ENCODE measurements at regions not wholly inside any gene's neighbourhood (a gene's known extent, or its start where the extent isn't known, plus 50 kb on each side); places are given as distances from the start of the nearest gene placed in this dataset.
A peak's percentile ranks its signal among the peaks of the same experiment; 100 is the strongest.

DNA sequence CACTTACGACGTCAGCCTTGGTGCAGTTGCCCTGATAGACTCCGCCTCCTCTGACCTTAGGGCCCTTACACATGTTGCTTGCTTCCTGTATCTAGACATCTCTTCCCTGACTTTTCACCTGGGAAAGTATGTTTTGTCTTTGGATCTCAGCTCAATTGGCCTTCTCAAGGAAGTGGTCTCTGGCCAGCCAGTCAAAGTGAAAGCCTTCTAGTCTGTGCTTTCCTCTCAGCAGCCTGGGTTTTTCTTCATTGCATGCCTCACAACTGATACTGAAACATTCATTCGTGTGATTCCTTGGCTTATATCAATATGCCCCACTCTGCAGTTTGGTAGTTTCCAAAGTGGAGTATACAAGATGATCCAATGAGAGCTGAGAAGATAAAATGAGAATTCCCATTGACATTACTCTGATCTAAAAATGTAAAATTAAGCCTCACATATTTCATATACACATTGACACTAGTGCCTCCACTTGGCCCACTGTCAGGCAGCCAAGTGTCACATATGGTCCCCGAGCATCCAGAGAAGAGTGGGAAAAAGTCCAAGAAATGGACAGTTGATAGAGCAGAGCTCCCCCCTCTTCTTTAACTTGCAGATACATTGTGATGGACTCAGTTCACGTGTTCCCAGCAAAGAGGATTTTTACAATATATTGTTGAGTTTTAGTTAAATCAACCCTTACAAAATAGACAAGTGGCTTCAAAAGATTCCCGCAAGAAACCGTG, 371.2 kb upstream of the ASIC2 start:
- peaks cover 0 to 1% (median 0%) of the 10 kb centered on the region in 4 donors for H3K9me3 ChIP-seq (ENCODE audit: control insufficient read depth in 4 of 4, insufficient read depth in 3 of 4, low read length in 3 of 4)
- peaks cover 0 to 19% (median 0%) of the 10 kb centered on the region in 3 donors for H3K27me3 ChIP-seq (ENCODE audit: control insufficient read depth in 3 of 3, insufficient read depth in 3 of 3, low read length in 2 of 3)
- no peak overlapping the region for H3K4me3 ChIP-seq
- TF ChIP-seq, protein P1, sequence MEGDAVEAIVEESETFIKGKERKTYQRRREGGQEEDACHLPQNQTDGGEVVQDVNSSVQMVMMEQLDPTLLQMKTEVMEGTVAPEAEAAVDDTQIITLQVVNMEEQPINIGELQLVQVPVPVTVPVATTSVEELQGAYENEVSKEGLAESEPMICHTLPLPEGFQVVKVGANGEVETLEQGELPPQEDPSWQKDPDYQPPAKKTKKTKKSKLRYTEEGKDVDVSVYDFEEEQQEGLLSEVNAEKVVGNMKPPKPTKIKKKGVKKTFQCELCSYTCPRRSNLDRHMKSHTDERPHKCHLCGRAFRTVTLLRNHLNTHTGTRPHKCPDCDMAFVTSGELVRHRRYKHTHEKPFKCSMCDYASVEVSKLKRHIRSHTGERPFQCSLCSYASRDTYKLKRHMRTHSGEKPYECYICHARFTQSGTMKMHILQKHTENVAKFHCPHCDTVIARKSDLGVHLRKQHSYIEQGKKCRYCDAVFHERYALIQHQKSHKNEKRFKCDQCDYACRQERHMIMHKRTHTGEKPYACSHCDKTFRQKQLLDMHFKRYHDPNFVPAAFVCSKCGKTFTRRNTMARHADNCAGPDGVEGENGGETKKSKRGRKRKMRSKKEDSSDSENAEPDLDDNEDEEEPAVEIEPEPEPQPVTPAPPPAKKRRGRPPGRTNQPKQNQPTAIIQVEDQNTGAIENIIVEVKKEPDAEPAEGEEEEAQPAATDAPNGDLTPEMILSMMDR (IDR thresholded peaks at IDR 0.05; ENCODE audit: control extremely low read depth, extremely low read depth): no peak
- ATAC-seq (ENCODE audit: insufficient read depth, low FRiP score) (no peak), DNase-seq (no peak)
- H3K4me1 ChIP-seq (ENCODE audit: control insufficient read depth in 5 of 5, insufficient read depth in 5 of 5, low read length in 5 of 5): peaks cover 0 to 3% (median 0%) of the 10 kb centered on the region in 5 donors
- H3K36me3 ChIP-seq (ENCODE audit: control insufficient read depth in 4 of 4, insufficient read depth in 4 of 4, low read length in 4 of 4): no peaks in the 10 kb centered on the region
- no peak overlapping the region for H3K9ac ChIP-seq (ENCODE audit: insufficient read depth in 1 of 2, low read length in 2 of 2)
- WGBS, 2 donors: 77% methylated on average over 8 of the region's 8 CpGs
- no peak overlapping the region for H3K27ac ChIP-seq (ENCODE audit: low read depth in 1 of 2, low read length in 1 of 2)

DNA sequence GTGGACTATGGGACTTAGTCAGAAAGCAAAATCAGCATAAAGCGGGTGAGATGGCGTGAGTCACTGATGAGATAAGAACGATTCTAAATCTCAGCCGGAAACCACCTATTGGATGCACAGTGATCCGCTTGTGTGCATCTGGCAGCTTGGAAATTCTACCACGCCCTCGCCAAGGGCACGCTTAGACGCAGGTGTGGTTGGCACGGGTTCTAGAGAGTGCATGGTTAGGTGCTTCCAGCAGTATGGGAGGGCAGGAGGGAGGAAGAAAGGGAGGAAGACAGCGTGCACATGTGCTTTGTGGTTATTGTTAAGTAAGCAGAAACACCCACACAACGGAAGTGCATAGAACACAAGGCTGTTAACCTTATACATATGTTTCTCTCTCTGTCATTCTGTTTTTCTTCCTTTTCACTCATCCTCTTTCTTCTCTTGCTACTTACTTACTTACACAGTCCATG, 374.0 kb upstream of the ASIC2 start:
- 60 to 71% methylated on average over 12 of the region's 12 CpGs for WGBS, 2 donors
- no peaks in the 10 kb centered on the region for H3K36me3 ChIP-seq (ENCODE audit: control insufficient read depth in 4 of 4, insufficient read depth in 4 of 4, low read length in 4 of 4)
- TF ChIP-seq, protein P1 (IDR thresholded peaks at IDR 0.05; ENCODE audit: control extremely low read depth, extremely low read depth): no peak

DNA sequence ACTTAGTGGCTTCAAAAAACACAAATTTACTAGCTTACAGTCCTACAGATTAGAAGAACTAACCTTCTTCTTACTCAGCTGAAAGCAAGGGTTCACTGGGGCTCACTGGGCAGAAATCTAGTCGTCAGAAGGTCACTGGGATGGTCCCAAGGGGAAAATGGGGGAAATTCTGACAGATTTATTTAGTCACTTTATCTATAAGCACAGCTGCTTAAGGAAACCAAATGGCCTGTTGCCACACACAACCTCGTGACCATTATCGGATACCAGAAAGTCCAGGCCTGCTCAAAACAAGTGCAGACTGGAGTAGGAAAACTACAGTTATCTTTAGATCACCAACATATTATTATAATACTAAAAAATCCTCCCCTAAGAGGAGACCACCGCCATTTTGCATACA, 374.6 kb upstream of the ASIC2 start:
- H3K9ac ChIP-seq (ENCODE audit: insufficient read depth in 1 of 2, low read length in 2 of 2): no peak overlapping the region
- DNase-seq: peak in 2 of 3 donors; percentile 16 to 36
- H3K27me3 ChIP-seq (ENCODE audit: control insufficient read depth in 3 of 3, insufficient read depth in 3 of 3, low read length in 2 of 3): peaks cover 0 to 23% (median 3%) of the 10 kb centered on the region in 3 donors
- H3K27ac ChIP-seq (ENCODE audit: low read depth in 1 of 2, low read length in 1 of 2): no peak overlapping the region
- TF ChIP-seq, protein P1 (IDR thresholded peaks at IDR 0.05; ENCODE audit: control extremely low read depth, extremely low read depth): no peak
- H3K4me1 ChIP-seq (ENCODE audit: control insufficient read depth in 5 of 5, insufficient read depth in 5 of 5, low read length in 5 of 5): peaks cover 0 to 3% (median 0%) of the 10 kb centered on the region in 5 donors
- H3K4me3 ChIP-seq: no peak overlapping the region
- ATAC-seq (ENCODE audit: insufficient read depth, low FRiP score): no peak
- 52 to 57% methylated on average over 4 of the region's 4 CpGs for WGBS, 2 donors
- H3K9me3 ChIP-seq (ENCODE audit: control insufficient read depth in 4 of 4, insufficient read depth in 3 of 4, low read length in 3 of 4): peaks cover 0 to 1% (median 0%) of the 10 kb centered on the region in 4 donors
- H3K36me3 ChIP-seq (ENCODE audit: control insufficient read depth in 4 of 4, insufficient read depth in 4 of 4, low read length in 4 of 4): no peaks in the 10 kb centered on the region

More for the DNA sequence above, 374.0 kb upstream of the ASIC2 start:
- DNase-seq (no peak), ATAC-seq (ENCODE audit: insufficient read depth, low FRiP score) (no peak)
- no peak overlapping the region for H3K9ac ChIP-seq (ENCODE audit: insufficient read depth in 1 of 2, low read length in 2 of 2)
- H3K27ac ChIP-seq (ENCODE audit: low read depth in 1 of 2, low read length in 1 of 2): no peak overlapping the region
- H3K27me3 ChIP-seq (ENCODE audit: control insufficient read depth in 3 of 3, insufficient read depth in 3 of 3, low read length in 2 of 3): peaks cover 0 to 21% (median 0%) of the 10 kb centered on the region in 3 donors
- H3K4me3 ChIP-seq: no peak overlapping the region
- peaks cover 0 to 1% (median 0%) of the 10 kb centered on the region in 4 donors for H3K9me3 ChIP-seq (ENCODE audit: control insufficient read depth in 4 of 4, insufficient read depth in 3 of 4, low read length in 3 of 4)
- H3K4me1 ChIP-seq (ENCODE audit: control insufficient read depth in 5 of 5, insufficient read depth in 5 of 5, low read length in 5 of 5): peaks cover 0 to 3% (median 0%) of the 10 kb centered on the region in 5 donors

All from lung (tissue), 11 donors.